GM23338 (cell line): ENCODE measurements at regions not wholly inside any gene's neighbourhood (a gene's known extent, or its start where the extent isn't known, plus 50 kb on each side); places are given as distances from the start of the nearest gene placed in this dataset.

ENCODE experiments used
- ATAC-seq: fragments of 200-7000 bp; cut with Tn5 transposase; 3 replicates; pipeline ENCODE4 v1.9.1; 2020
- DNase-seq: peaks from one replicate; pipeline ENCODE4 v3.0.0-alpha.2; 2015; ENCODE audit warnings: low spot score
- H2AFZ ChIP-seq: fragments of 200-600 bp; sonication (generic); 2 replicates; pipeline ENCODE4 v1.8.0; 2016; ENCODE audit warnings: antibody characterized with exemption, mild to moderate bottlenecking, moderate library complexity
- H3F3A ChIP-seq: fragments of 200-600 bp; sonication (generic); replicated peaks from 2 replicates; pipeline ENCODE4 v1.8.0; 2017; ENCODE audit warnings: antibody characterized with exemption, mixed run types, low read depth
- H3K27ac ChIP-seq: fragments of 200-600 bp; sonication (generic); 2 replicates; pipeline ENCODE4 v1.6.1; 2016; ENCODE audit warnings: low read depth
- H3K27me3 ChIP-seq: fragments of 200-600 bp; sonication (generic); 2 replicates; pipeline ENCODE4 v1.8.0; 2016; ENCODE audit warnings: mild to moderate bottlenecking, mixed run types, moderate library complexity; ENCODE audit not compliant: insufficient read depth
- H3K36me3 ChIP-seq: fragments of 200-600 bp; sonication (generic); 2 replicates; pipeline ENCODE4 v1.8.0; 2016; ENCODE audit warnings: mild to moderate bottlenecking; ENCODE audit not compliant: insufficient read depth
- H3K4me1 ChIP-seq: fragments of 200-600 bp; sonication (generic); 2 replicates; pipeline ENCODE4 v1.8.0; 2016; ENCODE audit warnings: mild to moderate bottlenecking, moderate library complexity; ENCODE audit not compliant: insufficient read depth
- H3K4me2 ChIP-seq: fragments of 200-600 bp; sonication (generic); 2 replicates; pipeline ENCODE4 v1.7.1; 2017; ENCODE audit warnings: mixed run types
- H3K4me3 ChIP-seq: fragments of 200-600 bp; sonication (generic); 2 replicates; pipeline ENCODE4 v1.6.1; 2016; ENCODE audit warnings: mixed run types
- H3K79me2 ChIP-seq: fragments of 200-600 bp; sonication (generic); replicated peaks from 2 replicates; pipeline ENCODE4 v1.8.0; 2017; ENCODE audit warnings: mild to moderate bottlenecking; ENCODE audit not compliant: insufficient read depth
- H3K9me2 ChIP-seq: fragments of 200-600 bp; sonication (generic); 2 replicates; pipeline ENCODE4 v1.8.0; 2017; ENCODE audit not compliant: insufficient read depth
- H4K20me1 ChIP-seq: fragments of 200-600 bp; sonication (generic); replicated peaks from 2 replicates; pipeline ENCODE4 v1.8.0; 2017; ENCODE audit warnings: mild to moderate bottlenecking; ENCODE audit not compliant: insufficient read depth
- H3K27ac Mint-ChIP-seq: 2 replicates; pipeline ENCODE4 v1.8.0; 2020; ENCODE audit warnings: inconsistent platforms, mild to moderate bottlenecking, moderate library complexity, mixed read lengths
- H3K27me3 Mint-ChIP-seq: 3 replicates; pipeline ENCODE4 v1.8.0; 2022; ENCODE audit warnings: low read depth, mild to moderate bottlenecking, moderate library complexity, mixed read lengths, inconsistent platforms; ENCODE audit not compliant: insufficient read depth, poor library complexity
- H3K36me3 Mint-ChIP-seq: 3 replicates; pipeline ENCODE4 v1.8.0; 2021; ENCODE audit warnings: low read depth, mild to moderate bottlenecking, inconsistent platforms, moderate library complexity, mixed read lengths
- H3K4me1 Mint-ChIP-seq: 3 replicates; pipeline ENCODE4 v1.8.0; 2020; ENCODE audit warnings: mild to moderate bottlenecking, inconsistent platforms, mixed read lengths
- H3K4me3 Mint-ChIP-seq: 3 replicates; pipeline ENCODE4 v1.8.0; 2021; ENCODE audit warnings: moderate library complexity, mild to moderate bottlenecking, inconsistent platforms, mixed read lengths
- H3K9me3 Mint-ChIP-seq: 3 replicates; pipeline ENCODE4 v1.8.0; 2020; ENCODE audit warnings: moderate library complexity, mild to moderate bottlenecking, inconsistent platforms, mixed read lengths
- CREB1 ChIP-seq: fragments of 250-450 bp; sonication (Bioruptor Pico); IDR thresholded peaks from 2 replicates; pipeline ENCODE4 v1.5.0; 2020; ENCODE audit warnings: low read depth, mild to moderate bottlenecking, moderate library complexity
- CTCF ChIP-seq, 2 experiments: fragments of 200-600 bp in 1 of 2; sonication (generic) in 1 of 2; conservative IDR thresholded peaks; 2 replicates each; pipeline versions ENCODE4 v1.5.1 to v1.6.1; 2016 to 2017; ENCODE audit warnings: antibody characterized with exemption in 2 of 2, low read depth in 2 of 2, mild to moderate bottlenecking in 2 of 2, moderate library complexity in 1 of 2
- EZH2 ChIP-seq: fragments of 200-600 bp; sonication (generic); IDR thresholded peaks from one replicate; pipeline ENCODE4 v1.8.0; 2017; ENCODE audit warnings: antibody characterized with exemption, mild to moderate bottlenecking, low read depth; ENCODE audit not compliant: unreplicated experiment
- EZH2phosphoT487 ChIP-seq: fragments of 200-600 bp; sonication (generic); IDR thresholded peaks from one replicate; pipeline ENCODE4 v1.8.1; 2018; ENCODE audit warnings: antibody characterized with exemption; ENCODE audit not compliant: unreplicated experiment
- JUNB ChIP-seq: IDR thresholded peaks from one replicate; pipeline ENCODE4 v1.6.1; 2016; ENCODE audit warnings: antibody characterized with exemption; ENCODE audit not compliant: unreplicated experiment
- NANOG ChIP-seq: IDR thresholded peaks from 2 replicates; pipeline ENCODE4 v1.6.1; 2016; ENCODE audit warnings: antibody characterized with exemption, borderline replicate concordance
- POLR2AphosphoS5 ChIP-seq: IDR thresholded peaks from 2 replicates; pipeline ENCODE4 v1.6.1; 2016; ENCODE audit warnings: antibody characterized with exemption, low read depth
- REST ChIP-seq: IDR thresholded peaks from one replicate; pipeline ENCODE4 v1.6.1; 2018; ENCODE audit warnings: antibody characterized with exemption; ENCODE audit not compliant: unreplicated experiment
- STAT1 ChIP-seq: IDR thresholded peaks from one replicate; pipeline ENCODE4 v1.6.1; 2016; ENCODE audit warnings: antibody characterized with exemption; ENCODE audit not compliant: unreplicated experiment
- ZNF114 ChIP-seq: fragments of 250-450 bp; sonication (Bioruptor Pico); IDR thresholded peaks from 2 replicates; pipeline ENCODE4 v1.5.0; 2020; ENCODE audit warnings: mild to moderate bottlenecking, moderate library complexity
- ZNF331 ChIP-seq: fragments of 250-450 bp; sonication (Bioruptor Pico); IDR thresholded peaks from 2 replicates; pipeline ENCODE4 v1.5.0; 2020; ENCODE audit warnings: low read depth, mild to moderate bottlenecking, moderate library complexity
- TF ChIP-seq, protein P1 (sequence below): fragments of 250-450 bp; sonication (Bioruptor Pico); IDR thresholded peaks from 2 replicates; pipeline ENCODE4 v1.5.0; 2020; ENCODE audit warnings: mild to moderate bottlenecking, moderate library complexity
- TF ChIP-seq, protein P2 (sequence below): IDR thresholded peaks from 2 replicates; pipeline ENCODE4 v1.6.1; 2016; ENCODE audit warnings: antibody characterized with exemption

DNA sequence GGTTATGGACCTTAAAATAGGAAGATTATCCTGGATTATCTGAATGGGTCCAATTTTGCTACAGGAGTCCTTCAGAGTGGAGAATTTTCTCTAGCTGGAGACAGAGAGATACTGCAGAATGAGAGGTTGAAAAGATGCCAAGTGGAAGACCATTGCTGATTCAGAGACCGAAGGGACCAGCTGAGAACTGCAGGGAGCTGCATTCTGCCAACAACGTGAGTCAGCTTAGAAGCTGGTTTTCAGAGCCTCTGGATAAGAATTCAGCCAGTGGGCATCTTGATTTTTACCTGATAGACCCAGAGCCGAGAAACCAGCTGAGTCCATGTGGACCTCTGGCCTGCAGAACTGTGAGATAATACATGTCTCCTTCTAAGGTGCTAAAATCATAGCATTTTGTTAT, 234.0 kb downstream of the NR2F2 start:
- no peak for ATAC-seq
- DNase-seq = no peak
- Histone ChIP-seq H4K20me1 (no peaks in the 10 kb centered on the region), H3K4me1 (no peaks in the 10 kb centered on the region), H3K36me3 (no peaks in the 10 kb centered on the region), H3K9me2 (peaks cover 16% of the 10 kb centered on the region; the same call in 1 of the 2 replicates), H3K4me3 (no peak overlapping the region), H3K27me3 (no peaks in the 10 kb centered on the region), H3F3A (no peaks in the 10 kb centered on the region), H3K4me2 (no peak overlapping the region), H2AFZ (no peak overlapping the region), H3K79me2 (no peaks in the 10 kb centered on the region), H3K27ac (no peak overlapping the region)
- Mint-ChIP-seq H3K27me3 (no peaks in the 10 kb centered on the region), H3K4me1 (no peaks in the 10 kb centered on the region), H3K4me3 (no peak overlapping the region), H3K27ac (no peak overlapping the region), H3K9me3 (no peaks in the 10 kb centered on the region), H3K36me3 (no peaks in the 10 kb centered on the region)
- TF ChIP-seq EZH2phosphoT487 (no peak), POLR2AphosphoS5 (no peak), CREB1 (CRISPR knock-in tag) (no peak), STAT1 (no peak), CTCF (conservative IDR thresholded peaks at IDR 0.05; ENCODE audit: low read depth in 2 of 2) (no peak), ZNF114 (no peak), JUNB (no peak), REST (no peak), ZNF331 (CRISPR knock-in tag) (no peak), NANOG (no peak), EZH2 (no peak)
- TF ChIP-seq, protein P1, sequence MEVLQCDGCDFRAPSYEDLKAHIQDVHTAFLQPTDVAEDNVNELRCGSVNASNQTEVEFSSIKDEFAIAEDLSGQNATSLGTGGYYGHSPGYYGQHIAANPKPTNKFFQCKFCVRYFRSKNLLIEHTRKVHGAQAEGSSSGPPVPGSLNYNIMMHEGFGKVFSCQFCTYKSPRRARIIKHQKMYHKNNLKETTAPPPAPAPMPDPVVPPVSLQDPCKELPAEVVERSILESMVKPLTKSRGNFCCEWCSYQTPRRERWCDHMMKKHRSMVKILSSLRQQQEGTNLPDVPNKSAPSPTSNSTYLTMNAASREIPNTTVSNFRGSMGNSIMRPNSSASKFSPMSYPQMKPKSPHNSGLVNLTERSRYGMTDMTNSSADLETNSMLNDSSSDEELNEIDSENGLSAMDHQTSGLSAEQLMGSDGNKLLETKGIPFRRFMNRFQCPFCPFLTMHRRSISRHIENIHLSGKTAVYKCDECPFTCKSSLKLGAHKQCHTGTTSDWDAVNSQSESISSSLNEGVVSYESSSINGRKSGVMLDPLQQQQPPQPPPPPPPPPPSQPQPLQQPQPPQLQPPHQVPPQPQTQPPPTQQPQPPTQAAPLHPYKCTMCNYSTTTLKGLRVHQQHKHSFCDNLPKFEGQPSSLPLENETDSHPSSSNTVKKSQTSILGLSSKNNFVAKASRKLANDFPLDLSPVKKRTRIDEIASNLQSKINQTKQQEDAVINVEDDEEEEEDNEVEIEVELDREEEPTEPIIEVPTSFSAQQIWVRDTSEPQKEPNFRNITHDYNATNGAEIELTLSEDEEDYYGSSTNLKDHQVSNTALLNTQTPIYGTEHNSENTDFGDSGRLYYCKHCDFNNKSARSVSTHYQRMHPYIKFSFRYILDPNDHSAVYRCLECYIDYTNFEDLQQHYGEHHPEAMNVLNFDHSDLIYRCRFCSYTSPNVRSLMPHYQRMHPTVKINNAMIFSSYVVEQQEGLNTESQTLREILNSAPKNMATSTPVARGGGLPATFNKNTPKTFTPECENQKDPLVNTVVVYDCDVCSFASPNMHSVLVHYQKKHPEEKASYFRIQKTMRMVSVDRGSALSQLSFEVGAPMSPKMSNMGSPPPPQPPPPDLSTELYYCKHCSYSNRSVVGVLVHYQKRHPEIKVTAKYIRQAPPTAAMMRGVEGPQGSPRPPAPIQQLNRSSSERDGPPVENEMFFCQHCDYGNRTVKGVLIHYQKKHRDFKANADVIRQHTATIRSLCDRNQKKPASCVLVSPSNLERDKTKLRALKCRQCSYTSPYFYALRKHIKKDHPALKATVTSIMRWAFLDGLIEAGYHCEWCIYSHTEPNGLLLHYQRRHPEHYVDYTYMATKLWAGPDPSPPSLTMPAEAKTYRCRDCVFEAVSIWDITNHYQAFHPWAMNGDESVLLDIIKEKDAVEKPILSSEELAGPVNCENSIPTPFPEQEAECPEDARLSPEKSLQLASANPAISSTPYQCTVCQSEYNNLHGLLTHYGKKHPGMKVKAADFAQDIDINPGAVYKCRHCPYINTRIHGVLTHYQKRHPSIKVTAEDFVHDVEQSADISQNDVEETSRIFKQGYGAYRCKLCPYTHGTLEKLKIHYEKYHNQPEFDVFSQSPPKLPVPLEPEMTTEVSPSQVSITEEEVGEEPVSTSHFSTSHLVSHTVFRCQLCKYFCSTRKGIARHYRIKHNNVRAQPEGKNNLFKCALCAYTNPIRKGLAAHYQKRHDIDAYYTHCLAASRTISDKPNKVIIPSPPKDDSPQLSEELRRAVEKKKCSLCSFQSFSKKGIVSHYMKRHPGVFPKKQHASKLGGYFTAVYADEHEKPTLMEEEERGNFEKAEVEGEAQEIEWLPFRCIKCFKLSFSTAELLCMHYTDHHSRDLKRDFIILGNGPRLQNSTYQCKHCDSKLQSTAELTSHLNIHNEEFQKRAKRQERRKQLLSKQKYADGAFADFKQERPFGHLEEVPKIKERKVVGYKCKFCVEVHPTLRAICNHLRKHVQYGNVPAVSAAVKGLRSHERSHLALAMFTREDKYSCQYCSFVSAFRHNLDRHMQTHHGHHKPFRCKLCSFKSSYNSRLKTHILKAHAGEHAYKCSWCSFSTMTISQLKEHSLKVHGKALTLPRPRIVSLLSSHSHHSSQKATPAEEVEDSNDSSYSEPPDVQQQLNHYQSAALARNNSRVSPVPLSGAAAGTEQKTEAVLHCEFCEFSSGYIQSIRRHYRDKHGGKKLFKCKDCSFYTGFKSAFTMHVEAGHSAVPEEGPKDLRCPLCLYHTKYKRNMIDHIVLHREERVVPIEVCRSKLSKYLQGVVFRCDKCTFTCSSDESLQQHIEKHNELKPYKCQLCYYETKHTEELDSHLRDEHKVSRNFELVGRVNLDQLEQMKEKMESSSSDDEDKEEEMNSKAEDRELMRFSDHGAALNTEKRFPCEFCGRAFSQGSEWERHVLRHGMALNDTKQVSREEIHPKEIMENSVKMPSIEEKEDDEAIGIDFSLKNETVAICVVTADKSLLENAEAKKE = no peak
- TF ChIP-seq, protein P2, sequence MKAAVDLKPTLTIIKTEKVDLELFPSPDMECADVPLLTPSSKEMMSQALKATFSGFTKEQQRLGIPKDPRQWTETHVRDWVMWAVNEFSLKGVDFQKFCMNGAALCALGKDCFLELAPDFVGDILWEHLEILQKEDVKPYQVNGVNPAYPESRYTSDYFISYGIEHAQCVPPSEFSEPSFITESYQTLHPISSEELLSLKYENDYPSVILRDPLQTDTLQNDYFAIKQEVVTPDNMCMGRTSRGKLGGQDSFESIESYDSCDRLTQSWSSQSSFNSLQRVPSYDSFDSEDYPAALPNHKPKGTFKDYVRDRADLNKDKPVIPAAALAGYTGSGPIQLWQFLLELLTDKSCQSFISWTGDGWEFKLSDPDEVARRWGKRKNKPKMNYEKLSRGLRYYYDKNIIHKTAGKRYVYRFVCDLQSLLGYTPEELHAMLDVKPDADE = no peak
